Panc1 (cell line): ENCODE measurements at regions not wholly inside any gene's neighbourhood (a gene's known extent, or its start where the extent isn't known, plus 50 kb on each side); places are given as distances from the start of the nearest gene placed in this dataset.

ENCODE experiments used
- ATAC-seq: fragments of 200-7000 bp; cut with Tn5 transposase; 2 replicates; pipeline ENCODE4 v1.9.1; 2020; ENCODE audit warnings: mild to moderate bottlenecking, moderate library complexity
- BruUV-seq: library from RNA; stranded (reverse); fragments of 400-500 nt; replicated peaks from 2 replicates; lab custom pipeline; 2021; lab: Mats Ljungman, UMichigan
- CTCF ChIA-PET: fragments of 300-600 bp; sonication (Branson Sonifier 250); formaldehyde crosslinking; loops from one replicate; lab custom pipeline; 2022; ENCODE audit warnings: antibody characterized with exemption; lab: Charles Lee
- POLR2A ChIA-PET: fragments of 300-600 bp; sonication (Branson Sonifier 250); formaldehyde crosslinking; loops from one replicate; lab custom pipeline; 2022; ENCODE audit warnings: antibody characterized with exemption; lab: Charles Lee
- DNase-seq: peaks from one replicate; pipeline ENCODE4 v3.0.0-alpha.2; 2010; ENCODE audit warnings: low read depth, low spot score
- H3K27ac ChIP-seq: 2 replicates; pipeline ENCODE4 v1.5.1; 2011; ENCODE audit warnings: mild to moderate bottlenecking, low read length, inconsistent platforms
- H3K27me3 ChIP-seq: fragments of 200-500 bp; sonication (Bioruptor generic); 2 replicates; pipeline ENCODE4 v1.6.0; 2014; ENCODE audit warnings: low read length, inconsistent platforms; ENCODE audit not compliant: control insufficient read depth, insufficient read depth
- H3K36me3 ChIP-seq: fragments of 200-500 bp; sonication (Bioruptor generic); 2 replicates; pipeline ENCODE4 v1.5.1; 2014; ENCODE audit warnings: inconsistent platforms, mild to moderate bottlenecking, low read length, moderate library complexity; ENCODE audit not compliant: control insufficient read depth, insufficient read depth
- H3K4me1 ChIP-seq: 2 replicates; pipeline ENCODE4 v1.5.1; 2011; ENCODE audit warnings: inconsistent platforms, mild to moderate bottlenecking, low read length, moderate library complexity; ENCODE audit not compliant: control insufficient read depth, insufficient read depth
- H3K4me3 ChIP-seq, 2 experiments: 2 replicates each; pipeline ENCODE4 v1.5.1; 2011 to 2012; ENCODE audit warnings: low read depth in 2 of 2, low read length in 2 of 2, mild to moderate bottlenecking in 2 of 2, inconsistent platforms in 1 of 2, moderate library complexity in 1 of 2
- H3K9me3 ChIP-seq: fragments of 200-500 bp; sonication (Bioruptor generic); 2 replicates; pipeline ENCODE4 v1.5.1; 2014; ENCODE audit warnings: low read depth, mild to moderate bottlenecking, inconsistent platforms, low read length, moderate library complexity; ENCODE audit not compliant: control insufficient read depth, insufficient read depth
- CTCF ChIP-seq: fragments of 450-650 bp; IDR thresholded peaks from 2 replicates; pipeline ENCODE4 v1.5.1; 2017; ENCODE audit warnings: mild to moderate bottlenecking
- POLR2AphosphoS5 ChIP-seq: IDR thresholded peaks from 2 replicates; pipeline ENCODE4 v1.6.1; 2012; ENCODE audit warnings: mild to moderate bottlenecking, low read depth, low read length, moderate library complexity
- REST ChIP-seq, 2 experiments: IDR thresholded peaks; 2 replicates each; pipeline ENCODE4 v1.6.1; 2011 to 2012; ENCODE audit warnings: low read depth in 2 of 2, control low read depth in 1 of 2, low read length in 1 of 2, mild to moderate bottlenecking in 1 of 2, moderate library complexity in 1 of 2; ENCODE audit not compliant: insufficient read depth in 1 of 2
- SIN3A ChIP-seq: IDR thresholded peaks from 2 replicates; pipeline ENCODE4 v1.6.1; 2012; ENCODE audit warnings: low read depth, mild to moderate bottlenecking, low read length, moderate library complexity, borderline replicate concordance; ENCODE audit not compliant: insufficient read depth
- TCF7L2 ChIP-seq: IDR thresholded peaks from 2 replicates; pipeline ENCODE4 v1.6.1; 2011; ENCODE audit warnings: mild to moderate bottlenecking, low read depth, low read length, inconsistent platforms
- in situ Hi-C: cut with HindIII; loops from 2 replicates; pipeline ENCODE4 v1.10.0; 2016; ENCODE audit warnings: low sequenced_read_pairs, low pct_unique_long_range_greater_than_20kb
- intact Hi-C: fragments of 100-400 bp; cut with micrococcal nuclease; formaldehyde crosslinking; loops from one replicate; pipeline ENCODE4 v1.10.0; 2022; ENCODE audit not compliant: unreplicated experiment

- Histone ChIP-seq H3K27ac (no peak overlapping the region), H3K4me3 (no peak overlapping the region), H3K36me3 (no peaks in the 10 kb centered on the region), H3K4me1 (no peaks in the 10 kb centered on the region), H3K27me3 (no peaks in the 10 kb centered on the region), H3K9me3 (no peaks in the 10 kb centered on the region)
- intact Hi-C loops, result no loop called here
- ChIA-PET POLR2A (no interaction called here), CTCF (no interaction called here)
- TF ChIP-seq CTCF (no peak), SIN3A (no peak), POLR2AphosphoS5 (no peak), REST (IDR thresholded peaks at IDR 0.05; ENCODE audit: insufficient read depth in 1 of 2, low read depth in 2 of 2, low read length in 1 of 2) (no peak), TCF7L2 (no peak)
- ATAC-seq, result no peak
- in situ Hi-C loops, result no loop called here
- no peak for DNase-seq
- no TSS peak for BruUV-seq
Observed at GRCh38 chr21:16176570-16176969, 446.8 kb downstream of the USP25 start.

- no peak for TF ChIP-seq SIN3A
- TF ChIP-seq CTCF, result no peak
- no peak for TF ChIP-seq TCF7L2
- no peak for TF ChIP-seq REST (IDR thresholded peaks at IDR 0.05; ENCODE audit: insufficient read depth in 1 of 2, low read depth in 2 of 2, low read length in 1 of 2)
- no peak for TF ChIP-seq POLR2AphosphoS5
- intact Hi-C loops, result no loop called here
- Histone ChIP-seq H3K27me3 (no peaks in the 10 kb centered on the region), H3K9me3 (no peaks in the 10 kb centered on the region), H3K4me1 (no peaks in the 10 kb centered on the region), H3K36me3 (no peaks in the 10 kb centered on the region), H3K27ac (no peak overlapping the region), H3K4me3 (no peak overlapping the region)
- BruUV-seq, result no TSS peak
- ChIA-PET CTCF (no interaction called here), POLR2A (no interaction called here)
- in situ Hi-C loops, result no loop called here
- no peak for DNase-seq
- no peak for ATAC-seq
Observed at GRCh38 chr21:16177532-16177931, 447.8 kb downstream of the USP25 start.
